NB4 (cell line): ENCODE measurements at regions not wholly inside any gene's neighbourhood (a gene's known extent, or its start where the extent isn't known, plus 50 kb on each side); places are given as distances from the start of the nearest gene placed in this dataset.

Experiments
- DNase-seq: peaks from one replicate; pipeline ENCODE4 v3.0.0; 2010; ENCODE audit warnings: low read depth
- H3K4me3 ChIP-seq: one replicate; pipeline ENCODE4 v1.5.1; 2011; ENCODE audit warnings: mild to moderate bottlenecking, low read depth, low read length, moderate library complexity
- CTCF ChIP-seq: IDR thresholded peaks from one replicate; pipeline ENCODE4 v1.5.1; 2012; ENCODE audit warnings: low read depth, low read length
- MAX ChIP-seq: IDR thresholded peaks from 2 replicates; pipeline ENCODE4 v1.6.1; 2011; ENCODE audit warnings: low read depth, low read length
- MYC ChIP-seq: IDR thresholded peaks from 2 replicates; pipeline ENCODE4 v1.6.1; 2011; ENCODE audit warnings: low read depth, low read length
- POLR2A ChIP-seq: IDR thresholded peaks from 2 replicates; pipeline ENCODE4 v1.6.1; 2011; ENCODE audit warnings: mild to moderate bottlenecking; ENCODE audit not compliant: insufficient read length; ENCODE audit errors: extremely low read depth

- no peak overlapping the region for H3K4me3 ChIP-seq
- TF ChIP-seq CTCF (no peak), MAX (no peak), MYC (no peak), POLR2A (no peak)
- DNase-seq = no peak
Measured at GRCh38 chr7:35982600-35982999, 170.5 kb upstream of the EEPD1 start.

- no peak for TF ChIP-seq CTCF
- TF ChIP-seq POLR2A = no peak
- TF ChIP-seq MAX = no peak
- TF ChIP-seq MYC = no peak
- DNase-seq = peak; percentile 41
- H3K4me3 ChIP-seq = no peak overlapping the region
Measured at GRCh38 chr7:35983626-35984025, 169.4 kb upstream of the EEPD1 start.

- TF ChIP-seq POLR2A (no peak), CTCF (peak; percentile 98)
- H3K4me3 ChIP-seq = no peak overlapping the region
- DNase-seq = peak; percentile 88
Measured at GRCh38 chr7:35985126-35985754, 167.8 kb upstream of the EEPD1 start.

- DNase-seq = no peak
- TF ChIP-seq CTCF = no peak
- no peak overlapping the region for H3K4me3 ChIP-seq
Measured at GRCh38 chr7:35987016-35987415, 166.0 kb upstream of the EEPD1 start.

GRCh38 chr7:35988105-35988504 is 164.9 kb upstream of the EEPD1 start:
- H3K4me3 ChIP-seq = no peak overlapping the region
- TF ChIP-seq POLR2A (no peak), CTCF (no peak), MAX (no peak), MYC (no peak)
- no peak for DNase-seq

- no peak for DNase-seq
- H3K4me3 ChIP-seq = no peak overlapping the region
- no peak for TF ChIP-seq MAX
- no peak for TF ChIP-seq POLR2A
- no peak for TF ChIP-seq MYC
- TF ChIP-seq CTCF = no peak
Measured at GRCh38 chr7:35988818-35989217, 164.2 kb upstream of the EEPD1 start.
